HG02798 (cell line): ENCODE measurements at regions not wholly inside any gene's neighbourhood (a gene's known extent, or its start where the extent isn't known, plus 50 kb on each side); places are given as distances from the start of the nearest gene placed in this dataset.
"Not testable (repeated sequence)": the region's sequence is repeated elsewhere in the genome, so short reads cannot be mapped to it uniquely, and the experiment has no call there.

Experiments used
- ATAC-seq: cut with Tn5 transposase; IDR thresholded peaks from one replicate; pipeline ENCODE4 v1.9.1; 2021; ENCODE audit warnings: mild to moderate bottlenecking; ENCODE audit not compliant: unreplicated experiment, poor library complexity

- ATAC-seq, result no peak
These were observed 1395.8 kb downstream of the SLITRK5 start for GRCh38 chr13:89066868-89067466.

- ATAC-seq, result no peak
These were observed 1401.8 kb downstream of the SLITRK5 start for GRCh38 chr13:89072979-89073378.

GRCh38 chr13:89076622-89077021, 1405.5 kb downstream of the SLITRK5 start:
- ATAC-seq, result no peak

GRCh38 chr13:89082623-89083022, 1411.5 kb downstream of the SLITRK5 start:
- ATAC-seq, result no peak

- not testable (repeated sequence) for ATAC-seq
These were observed 1416.9 kb downstream of the SLITRK5 start for GRCh38 chr13:89088107-89088506.

GRCh38 chr13:89097994-89098393, 1426.8 kb downstream of the SLITRK5 start:
- ATAC-seq, result no peak

- no peak for ATAC-seq
These were observed 1442.6 kb downstream of the SLITRK5 start for GRCh38 chr13:89113744-89114143.

- no peak for ATAC-seq
These were observed 1444.1 kb downstream of the SLITRK5 start for GRCh38 chr13:89115307-89115706.

GRCh38 chr13:89136678-89137077, 1465.5 kb downstream of the SLITRK5 start:
- ATAC-seq, result no peak

GRCh38 chr13:89150362-89150761, 1479.2 kb downstream of the SLITRK5 start:
- no peak for ATAC-seq

GRCh38 chr13:89153941-89154340, 1482.8 kb downstream of the SLITRK5 start:
- ATAC-seq, result no peak

GRCh38 chr13:89163096-89163495, 1491.9 kb downstream of the SLITRK5 start:
- no peak for ATAC-seq

GRCh38 chr13:89165685-89166084, 1494.5 kb downstream of the SLITRK5 start:
- ATAC-seq, result no peak

GRCh38 chr13:89169951-89170350, 1498.8 kb downstream of the SLITRK5 start:
- no peak for ATAC-seq

GRCh38 chr13:89181041-89181440, 1509.9 kb downstream of the SLITRK5 start:
- no peak for ATAC-seq

GRCh38 chr13:89199138-89199537, 1528.0 kb downstream of the SLITRK5 start:
- no peak for ATAC-seq

GRCh38 chr13:89204435-89204834, 1533.3 kb downstream of the SLITRK5 start:
- ATAC-seq, result no peak

GRCh38 chr13:89205856-89206520, 1534.8 kb downstream of the SLITRK5 start:
- no peak for ATAC-seq

- no peak for ATAC-seq
These were observed 1541.0 kb downstream of the SLITRK5 start for GRCh38 chr13:89212186-89212585.

- no peak for ATAC-seq
These were observed 1543.0 kb downstream of the SLITRK5 start for GRCh38 chr13:89214185-89214584.

GRCh38 chr13:89215319-89215718, 1544.1 kb downstream of the SLITRK5 start:
- ATAC-seq, result not testable (repeated sequence)

GRCh38 chr13:89217813-89218212, 1546.6 kb downstream of the SLITRK5 start:
- no peak for ATAC-seq
